Endothelial cell of umbilical vein (primary cell): ENCODE measurements at regions not wholly inside any gene's neighbourhood (a gene's known extent, or its start where the extent isn't known, plus 50 kb on each side); places are given as distances from the start of the nearest gene placed in this dataset.

Experiments used
- BruUV-seq: library from RNA; stranded (reverse); fragments of 400-500 nt; replicated peaks from 2 replicates; lab custom pipeline; 2021; lab: Mats Ljungman, UMichigan
- CTCF ChIA-PET: fragments of 300-600, 350-600 bp; sonication (Branson Sonifier 250); formaldehyde crosslinking; loops from one replicate; lab custom pipeline; 2021; ENCODE audit warnings: antibody characterized with exemption, inconsistent platforms; lab: Charles Lee
- POLR2A ChIA-PET: fragments of 300-600, 350-600 bp; sonication (Branson Sonifier 250); formaldehyde crosslinking; loops from one replicate; lab custom pipeline; 2021; ENCODE audit warnings: antibody characterized with exemption, inconsistent platforms; lab: Charles Lee
- DNase-seq: peaks from one replicate; pipeline ENCODE4 v3.0.0-alpha.2; 2011; ENCODE audit warnings: low read depth, low spot score
- FAIRE-seq: peaks from 2 replicates; lab custom pipeline; 2011; peaks lifted over from hg19 to GRCh38; lab: Jason Lieb, UNC
- H2AFZ ChIP-seq: 2 replicates; pipeline ENCODE4 v1.6.0; 2012; ENCODE audit warnings: low read depth, low read length, control low read depth, inconsistent platforms
- H3K27ac ChIP-seq: 2 replicates; pipeline ENCODE4 v1.5.1; 2011; ENCODE audit warnings: low read depth, mild to moderate bottlenecking, control low read depth, low read length, moderate library complexity; ENCODE audit not compliant: insufficient read depth
- H3K27me3 ChIP-seq, 2 experiments: 2 replicates each; pipeline versions ENCODE4 v1.6.0 to v1.6.1; 2011; ENCODE audit warnings: low read length in 2 of 2, mixed read lengths in 1 of 2; ENCODE audit not compliant: control insufficient read depth in 2 of 2, insufficient read depth in 2 of 2
- H3K36me3 ChIP-seq, 2 experiments: 2 replicates in 1 of 2; 3 replicates in 1 of 2; pipeline ENCODE4 v1.5.1; 2011; ENCODE audit warnings: low read length in 2 of 2, mild to moderate bottlenecking in 1 of 2, moderate library complexity in 1 of 2; ENCODE audit not compliant: control insufficient read depth in 2 of 2, insufficient read depth in 2 of 2; ENCODE audit errors: extremely low read depth in 1 of 2
- H3K4me1 ChIP-seq: 3 replicates; pipeline ENCODE4 v1.5.1; 2011; ENCODE audit warnings: mild to moderate bottlenecking, low read length; ENCODE audit not compliant: control insufficient read depth, insufficient read depth; ENCODE audit errors: extremely low read depth
- H3K4me2 ChIP-seq: 2 replicates; pipeline ENCODE4 v1.6.1; 2011; ENCODE audit warnings: low read length, control low read depth, mixed read lengths; ENCODE audit not compliant: insufficient read depth
- H3K4me3 ChIP-seq, 3 experiments: fragments of 200-600 bp in 1 of 3; sonication (generic), shearing (Covaris generic) in 1 of 3; replicated peaks in 1 of 3; 2 replicates each; pipeline ENCODE4 v1.5.1; 2011 to 2016; ENCODE audit warnings: control low read depth in 3 of 3, low read length in 3 of 3, mild to moderate bottlenecking in 2 of 3, inconsistent platforms in 1 of 3, low read depth in 1 of 3, moderate library complexity in 1 of 3; ENCODE audit not compliant: insufficient read depth in 1 of 3
- H3K79me2 ChIP-seq: 2 replicates; pipeline ENCODE4 v1.6.0; 2012; ENCODE audit warnings: low read length, inconsistent platforms; ENCODE audit not compliant: control insufficient read depth, insufficient read depth
- H3K9ac ChIP-seq: replicated peaks from 2 replicates; pipeline ENCODE3; 2011; ENCODE audit warnings: low read length, control low read depth; ENCODE audit not compliant: insufficient read depth; ENCODE audit errors: extremely low read depth
- H3K9me1 ChIP-seq: replicated peaks from 3 replicates; pipeline ENCODE4 v1.6.0; 2011; ENCODE audit warnings: mild to moderate bottlenecking, low read length; ENCODE audit not compliant: control insufficient read depth, insufficient read depth; ENCODE audit errors: extremely low read depth
- H3K9me3 ChIP-seq: replicated peaks from 2 replicates; pipeline ENCODE4 v1.5.1; 2012; ENCODE audit warnings: low read length, inconsistent platforms; ENCODE audit not compliant: control insufficient read depth, insufficient read depth
- H4K20me1 ChIP-seq: replicated peaks from 2 replicates; pipeline ENCODE3; 2011; ENCODE audit warnings: mild to moderate bottlenecking, low read length; ENCODE audit not compliant: control insufficient read depth, insufficient read depth; ENCODE audit errors: extremely low read depth
- EZH2 ChIP-seq: IDR thresholded peaks from 2 replicates; pipeline ENCODE4 v1.6.1; 2012; ENCODE audit warnings: borderline replicate concordance, low read depth, mild to moderate bottlenecking, moderate library complexity, low read length, inconsistent platforms; ENCODE audit not compliant: severe bottlenecking
- FOS ChIP-seq: IDR thresholded peaks from 2 replicates; pipeline ENCODE4 v1.6.1; 2011; ENCODE audit warnings: mild to moderate bottlenecking, low read length, moderate library complexity, borderline replicate concordance; ENCODE audit not compliant: insufficient read depth
- GATA2 ChIP-seq: IDR thresholded peaks from 2 replicates; pipeline ENCODE4 v1.7.0; 2011; ENCODE audit warnings: low read depth, mild to moderate bottlenecking, moderate library complexity, mixed read lengths, low read length; ENCODE audit not compliant: insufficient read length, insufficient read depth
- JUN ChIP-seq: IDR thresholded peaks from 2 replicates; pipeline ENCODE4 v1.6.1; 2011; ENCODE audit warnings: borderline replicate concordance, low read depth; ENCODE audit not compliant: insufficient read length, insufficient read depth
- MYC ChIP-seq: IDR thresholded peaks from one replicate; pipeline ENCODE4 v1.6.1; 2011; ENCODE audit warnings: mild to moderate bottlenecking, low read depth, low read length
- POLR2A ChIP-seq: IDR thresholded peaks from 2 replicates; pipeline ENCODE4 v1.6.1; 2012; ENCODE audit warnings: low read depth, mild to moderate bottlenecking, control low read depth, low read length
- POLR2AphosphoS5 ChIP-seq: IDR thresholded peaks from 2 replicates; pipeline ENCODE4 v1.6.1; 2012; ENCODE audit warnings: low read depth, mild to moderate bottlenecking, control low read depth, low read length, moderate library complexity; ENCODE audit not compliant: insufficient read depth
- dilution Hi-C: fragments of 300-500 bp; cut with MboI; formaldehyde crosslinking; loops from one replicate; pipeline ENCODE4 v1.15.0; 2019; ENCODE audit warnings: low sequenced_read_pairs; ENCODE audit not compliant: extremely low pct_ligation_motif_present
- intact Hi-C: fragments of 100-400 bp; cut with micrococcal nuclease; formaldehyde crosslinking; loops from one replicate; pipeline ENCODE4 v1.10.0; 2022
- TF ChIP-seq, protein P1 (sequence below), 2 donors: IDR thresholded peaks; 1 replicate in 1 of 2; 2 replicates in 1 of 2; pipeline ENCODE4 v1.5.1; 2011; ENCODE audit warnings: low read length in 2 of 2, mild to moderate bottlenecking in 2 of 2, moderate library complexity in 2 of 2, control low read depth in 1 of 2, inconsistent platforms in 1 of 2, low read depth in 1 of 2; ENCODE audit not compliant: insufficient read depth in 1 of 2; ENCODE audit errors: extremely low read depth in 1 of 2
- TF ChIP-seq, protein P2 (sequence below): IDR thresholded peaks from 2 replicates; pipeline ENCODE4 v1.6.1; 2011; ENCODE audit not compliant: insufficient read depth, insufficient read length

DNA sequence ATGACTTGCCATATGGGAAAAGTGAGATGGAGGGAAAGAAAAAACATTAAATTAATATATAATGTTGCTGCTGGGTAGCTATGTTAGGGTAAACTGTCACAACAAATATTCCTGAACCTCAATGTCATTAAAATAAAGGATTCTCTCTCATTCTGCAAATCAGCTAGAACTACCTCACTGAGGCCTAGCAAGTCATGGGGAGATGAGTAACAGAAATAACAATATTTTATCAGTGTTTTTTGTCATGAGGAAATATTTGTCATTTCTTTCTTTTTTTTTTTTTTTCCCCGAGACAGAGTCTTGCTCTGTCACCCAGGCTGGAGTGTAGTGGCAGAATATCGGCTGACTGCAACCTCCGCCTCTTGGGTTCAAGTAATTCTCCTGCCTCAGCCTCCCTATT is 1282.3 kb upstream of the NRXN1 start:
- POLR2A ChIA-PET = no interaction called here
- H3K79me2 ChIP-seq = no peaks in the 10 kb centered on the region
- FAIRE-seq (no peak), DNase-seq (no peak)
- no peaks in the 10 kb centered on the region for H3K27me3 ChIP-seq
- intact Hi-C loops = no loop called here
- no peaks in the 10 kb centered on the region for H3K4me1 ChIP-seq
- no peak overlapping the region for H3K4me3 ChIP-seq
- H3K27ac ChIP-seq = no peak overlapping the region
- H4K20me1 ChIP-seq = no peaks in the 10 kb centered on the region
- H3K36me3 ChIP-seq = no peaks in the 10 kb centered on the region
- dilution Hi-C loops = no loop called here
- no peaks in the 10 kb centered on the region for H3K9me3 ChIP-seq
- TF ChIP-seq GATA2 = no peak
- TF ChIP-seq, protein P1, sequence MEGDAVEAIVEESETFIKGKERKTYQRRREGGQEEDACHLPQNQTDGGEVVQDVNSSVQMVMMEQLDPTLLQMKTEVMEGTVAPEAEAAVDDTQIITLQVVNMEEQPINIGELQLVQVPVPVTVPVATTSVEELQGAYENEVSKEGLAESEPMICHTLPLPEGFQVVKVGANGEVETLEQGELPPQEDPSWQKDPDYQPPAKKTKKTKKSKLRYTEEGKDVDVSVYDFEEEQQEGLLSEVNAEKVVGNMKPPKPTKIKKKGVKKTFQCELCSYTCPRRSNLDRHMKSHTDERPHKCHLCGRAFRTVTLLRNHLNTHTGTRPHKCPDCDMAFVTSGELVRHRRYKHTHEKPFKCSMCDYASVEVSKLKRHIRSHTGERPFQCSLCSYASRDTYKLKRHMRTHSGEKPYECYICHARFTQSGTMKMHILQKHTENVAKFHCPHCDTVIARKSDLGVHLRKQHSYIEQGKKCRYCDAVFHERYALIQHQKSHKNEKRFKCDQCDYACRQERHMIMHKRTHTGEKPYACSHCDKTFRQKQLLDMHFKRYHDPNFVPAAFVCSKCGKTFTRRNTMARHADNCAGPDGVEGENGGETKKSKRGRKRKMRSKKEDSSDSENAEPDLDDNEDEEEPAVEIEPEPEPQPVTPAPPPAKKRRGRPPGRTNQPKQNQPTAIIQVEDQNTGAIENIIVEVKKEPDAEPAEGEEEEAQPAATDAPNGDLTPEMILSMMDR (IDR thresholded peaks at IDR 0.05; ENCODE audit: extremely low read depth in 1 of 2, insufficient read depth in 1 of 2, low read depth in 1 of 2, low read length in 2 of 2) = no peak
- CTCF ChIA-PET = no interaction called here
- H3K4me2 ChIP-seq = no peak overlapping the region
- H2AFZ ChIP-seq = no peak overlapping the region
- no TSS peak for BruUV-seq
- no peaks in the 10 kb centered on the region for H3K9me1 ChIP-seq
- H3K9ac ChIP-seq = no peak overlapping the region

GRCh38 chr2:52312486-52312885 is 1280.6 kb upstream of the NRXN1 start:
- dilution Hi-C loops = no loop called here
- POLR2A ChIA-PET = no interaction called here

More at GRCh38 chr2:52312486-52312885, 1280.6 kb upstream of the NRXN1 start:
- H3K79me2 ChIP-seq = no peaks in the 10 kb centered on the region
- CTCF ChIA-PET = no interaction called here
- BruUV-seq = no TSS peak
- H3K9me3 ChIP-seq = no peaks in the 10 kb centered on the region
- H2AFZ ChIP-seq = no peak overlapping the region
- H3K4me3 ChIP-seq = no peak overlapping the region
- H3K4me1 ChIP-seq = no peaks in the 10 kb centered on the region
- no peak overlapping the region for H3K27ac ChIP-seq
- no peaks in the 10 kb centered on the region for H3K27me3 ChIP-seq
- H3K4me2 ChIP-seq = no peak overlapping the region
- intact Hi-C loops = no loop called here
- DNase-seq (no peak), FAIRE-seq (no peak)
- H4K20me1 ChIP-seq = no peaks in the 10 kb centered on the region
- no peaks in the 10 kb centered on the region for H3K36me3 ChIP-seq
- no peaks in the 10 kb centered on the region for H3K9me1 ChIP-seq
- no peak overlapping the region for H3K9ac ChIP-seq
- TF ChIP-seq JUN (no peak), POLR2AphosphoS5 (no peak), POLR2A (no peak), EZH2 (no peak), FOS (no peak), MYC (no peak), GATA2 (no peak)
- TF ChIP-seq, protein P1 (IDR thresholded peaks at IDR 0.05; ENCODE audit: extremely low read depth in 1 of 2, insufficient read depth in 1 of 2, low read depth in 1 of 2, low read length in 2 of 2) = no peak
- TF ChIP-seq, protein P2, sequence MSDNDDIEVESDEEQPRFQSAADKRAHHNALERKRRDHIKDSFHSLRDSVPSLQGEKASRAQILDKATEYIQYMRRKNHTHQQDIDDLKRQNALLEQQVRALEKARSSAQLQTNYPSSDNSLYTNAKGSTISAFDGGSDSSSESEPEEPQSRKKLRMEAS = no peak
